A673 (cell line): ENCODE measurements at regions not wholly inside any gene's neighbourhood (a gene's known extent, or its start where the extent isn't known, plus 50 kb on each side); places are given as distances from the start of the nearest gene placed in this dataset.

Experiments used
- BruUV-seq: library from RNA; stranded (reverse); fragments of 400-500 nt; replicated peaks from 2 replicates; lab custom pipeline; 2021; lab: Mats Ljungman, UMichigan
- CTCF ChIA-PET: fragments of 300-600 bp; sonication (Branson Sonifier 250); formaldehyde crosslinking; loops from one replicate; lab custom pipeline; 2022; ENCODE audit warnings: antibody characterized with exemption; lab: Charles Lee
- POLR2A ChIA-PET: fragments of 300-600 bp; sonication (Branson Sonifier 250); formaldehyde crosslinking; loops from one replicate; lab custom pipeline; 2022; ENCODE audit warnings: antibody characterized with exemption; ENCODE audit not compliant: low non-redundant PET; lab: Charles Lee
- DNase-seq: peaks from one replicate; pipeline ENCODE4 v3.0.0-alpha.2; 2015; ENCODE audit warnings: low spot score
- H3K27ac ChIP-seq: fragments of 200-600 bp; sonication (generic); 2 replicates; pipeline ENCODE4 v1.5.1; 2016; ENCODE audit warnings: mixed run types, low read depth, mild to moderate bottlenecking, mixed read lengths, antibody characterized with exemption, low read length; ENCODE audit not compliant: poor library complexity, severe bottlenecking
- H3K27me3 ChIP-seq: fragments of 200-600 bp; sonication (generic); replicated peaks from 2 replicates; pipeline ENCODE4 v1.6.1; 2017; ENCODE audit warnings: mixed run types, low read depth, mild to moderate bottlenecking, mixed read lengths, antibody characterized with exemption, low read length; ENCODE audit not compliant: insufficient read depth, poor library complexity
- H3K36me3 ChIP-seq: fragments of 200-600 bp; sonication (generic); 2 replicates; pipeline ENCODE4 v1.6.1; 2016; ENCODE audit warnings: mixed run types, mild to moderate bottlenecking, mixed read lengths, antibody characterized with exemption, low read length; ENCODE audit not compliant: insufficient read depth, poor library complexity, severe bottlenecking
- H3K4me1 ChIP-seq: fragments of 200-600 bp; sonication (generic); 2 replicates; pipeline ENCODE4 v1.6.1; 2017; ENCODE audit warnings: mixed run types, mild to moderate bottlenecking, mixed read lengths, antibody characterized with exemption, low read length; ENCODE audit not compliant: insufficient read depth, poor library complexity, severe bottlenecking
- H3K4me3 ChIP-seq: fragments of 200-600 bp; sonication (generic); 2 replicates; pipeline ENCODE4 v1.5.1; 2016; ENCODE audit warnings: low read depth, mixed run types, mild to moderate bottlenecking, mixed read lengths, low read length; ENCODE audit not compliant: poor library complexity, severe bottlenecking
- H3K9me3 ChIP-seq: fragments of 200-600 bp; sonication (generic); 2 replicates; pipeline ENCODE4 v1.6.1; 2016; ENCODE audit warnings: mixed run types, low read depth, mild to moderate bottlenecking, mixed read lengths, antibody characterized with exemption, low read length; ENCODE audit not compliant: poor library complexity, severe bottlenecking
- CTCF ChIP-seq: fragments of 300-800, 200-600 bp; sonication (generic); conservative IDR thresholded peaks from 2 replicates; pipeline ENCODE4 v1.5.1; 2017; ENCODE audit warnings: low read depth, mild to moderate bottlenecking, antibody characterized with exemption, low read length, moderate library complexity, mixed read lengths
- EZH2 ChIP-seq: fragments of 200-600 bp; sonication (generic); IDR thresholded peaks from 2 replicates; pipeline ENCODE4 v1.6.1; 2017; ENCODE audit warnings: borderline replicate concordance, low read depth, mild to moderate bottlenecking, mixed read lengths, antibody characterized with exemption, low read length; ENCODE audit not compliant: poor library complexity, severe bottlenecking
- intact Hi-C: fragments of 100-400 bp; cut with micrococcal nuclease; formaldehyde crosslinking; loops from one replicate; pipeline ENCODE4 v1.10.0; 2022; ENCODE audit not compliant: unreplicated experiment

GRCh38 chr2:236703373-236703709 is 133.7 kb downstream of the ACKR3 start:
- no peak overlapping the region for H3K27ac ChIP-seq
- ChIA-PET CTCF (no interaction called here), POLR2A (interaction anchor here (0.6 kb wide), 1 partner anchor 10 kb away, joined by 3 read pairs; no protein-coding TSS in a partner anchor)
- no peaks in the 10 kb centered on the region for H3K27me3 ChIP-seq
- no TSS peak for BruUV-seq
- no peaks in the 10 kb centered on the region for H3K36me3 ChIP-seq
- DNase-seq: no peak
- no peaks in the 10 kb centered on the region for H3K4me1 ChIP-seq
- no peak overlapping the region for H3K4me3 ChIP-seq
- no peaks in the 10 kb centered on the region for H3K9me3 ChIP-seq
- intact Hi-C loops: no loop called here
- no peak for TF ChIP-seq EZH2
- no peak for TF ChIP-seq CTCF

GRCh38 chr2:236703906-236704305 is 134.3 kb downstream of the ACKR3 start:
- intact Hi-C loops: no loop called here
- H3K4me1 ChIP-seq: no peaks in the 10 kb centered on the region
- no TSS peak for BruUV-seq
- H3K4me3 ChIP-seq: no peak overlapping the region
- H3K27me3 ChIP-seq: no peaks in the 10 kb centered on the region
- no peaks in the 10 kb centered on the region for H3K9me3 ChIP-seq
- ChIA-PET POLR2A (interaction anchor here (0.6 kb wide), 1 partner anchor 10 kb away, joined by 3 read pairs; no protein-coding TSS in a partner anchor), CTCF (no interaction called here)
- H3K36me3 ChIP-seq: no peaks in the 10 kb centered on the region
- no peak for DNase-seq
- no peak for TF ChIP-seq EZH2
- no peak for TF ChIP-seq CTCF
- no peak overlapping the region for H3K27ac ChIP-seq

GRCh38 chr2:236704887-236705286 is 135.3 kb downstream of the ACKR3 start:
- ChIA-PET POLR2A (no interaction called here), CTCF (no interaction called here)
- H3K9me3 ChIP-seq: no peaks in the 10 kb centered on the region
- no peaks in the 10 kb centered on the region for H3K4me1 ChIP-seq
- H3K27ac ChIP-seq: no peak overlapping the region
- H3K27me3 ChIP-seq: no peaks in the 10 kb centered on the region
- intact Hi-C loops: no loop called here
- no peak overlapping the region for H3K4me3 ChIP-seq
- TF ChIP-seq EZH2 (no peak), CTCF (no peak)
- BruUV-seq: no TSS peak
- H3K36me3 ChIP-seq: no peaks in the 10 kb centered on the region
- no peak for DNase-seq
